A172 (cell line): ENCODE measurements at regions not wholly inside any gene's neighbourhood (a gene's known extent, or its start where the extent isn't known, plus 50 kb on each side); places are given as distances from the start of the nearest gene placed in this dataset.

Experiments
- DNase-seq: peaks from one replicate; pipeline ENCODE4 v3.0.0-alpha.2; 2015; ENCODE audit warnings: low spot score

DNA sequence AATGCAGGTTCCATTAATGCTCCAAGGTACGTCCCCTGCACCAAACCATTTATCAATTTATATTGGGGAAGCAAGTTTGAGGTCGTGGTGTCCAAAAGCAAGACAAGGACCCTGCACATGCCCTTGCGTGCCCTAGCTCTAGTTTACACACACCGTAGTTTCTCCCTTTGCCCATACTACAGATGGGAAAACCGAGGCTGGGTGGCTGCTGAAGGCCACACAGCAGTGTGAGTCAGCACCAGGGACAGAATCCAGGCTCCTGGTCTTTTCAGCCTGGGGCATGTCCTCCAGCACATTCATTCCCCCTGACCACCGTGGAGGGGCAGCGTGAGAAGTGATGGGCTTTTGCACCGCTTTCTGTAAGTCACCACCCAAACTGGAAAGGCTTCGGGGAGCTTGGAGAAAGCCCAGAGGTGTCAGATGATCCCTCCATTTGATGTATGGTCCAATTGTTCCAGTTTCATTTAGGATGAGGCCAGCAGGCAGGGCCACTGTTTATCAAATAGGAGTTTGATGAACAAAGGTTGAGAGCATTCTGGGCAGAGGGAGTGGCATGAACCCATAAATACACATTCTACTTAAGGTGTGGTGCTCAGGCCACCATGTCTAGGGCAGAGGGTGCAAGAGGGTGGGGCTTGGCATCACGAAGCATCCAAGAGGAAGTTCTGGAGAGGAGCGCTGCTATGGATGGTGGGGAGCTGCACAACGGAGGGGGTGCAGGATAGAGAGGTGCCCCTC lies 274.1 kb downstream of the HAUS1 start:
- DNase-seq = no peak

DNA sequence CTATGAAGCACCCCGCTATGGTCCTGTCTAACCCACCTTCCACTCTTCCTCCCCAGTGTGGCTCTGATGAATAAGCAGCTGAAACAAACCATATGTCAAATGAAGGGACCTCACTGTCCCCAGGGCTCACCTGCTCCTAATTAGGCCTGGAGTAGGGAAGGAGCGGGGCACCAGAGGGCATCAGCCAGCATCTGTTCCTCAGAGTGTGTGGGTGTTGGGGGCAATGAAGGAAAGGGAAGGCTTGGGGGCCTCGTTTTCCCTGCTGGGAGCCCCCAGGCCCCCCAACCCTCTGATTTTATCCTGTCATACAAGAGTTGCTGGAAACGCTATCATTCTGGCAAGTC lies 274.7 kb downstream of the HAUS1 start:
- no peak for DNase-seq

DNA sequence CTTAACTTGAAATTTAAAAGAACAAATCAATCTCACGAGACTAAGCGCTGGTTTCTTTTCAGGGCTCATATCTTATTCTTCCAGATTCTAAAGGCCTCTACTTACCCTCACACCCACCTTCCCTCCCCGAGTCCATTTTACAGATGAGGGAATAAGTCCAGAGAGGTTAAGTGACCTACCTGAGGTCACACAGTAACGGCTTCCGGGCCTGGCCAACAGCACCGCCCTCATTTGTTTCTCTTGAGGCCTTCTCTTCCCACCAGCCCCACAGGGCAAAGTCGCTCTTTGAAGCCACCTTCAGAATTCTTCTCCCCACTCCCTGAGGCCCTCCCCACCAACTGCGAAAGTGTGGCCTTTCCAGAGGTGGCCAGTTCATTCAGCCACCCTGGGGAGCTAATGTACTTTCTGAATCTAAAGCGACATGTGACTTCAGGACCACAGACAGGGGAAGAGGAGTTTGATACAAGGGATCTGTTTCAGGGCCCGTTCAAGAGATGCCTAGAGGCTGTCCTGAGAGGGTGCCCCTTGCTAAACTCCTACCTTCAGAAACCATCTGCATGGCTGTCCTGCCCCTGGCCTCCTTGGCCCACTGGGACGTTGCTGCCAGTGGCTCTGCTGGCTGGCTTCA lies 275.3 kb downstream of the HAUS1 start:
- no peak for DNase-seq

DNA sequence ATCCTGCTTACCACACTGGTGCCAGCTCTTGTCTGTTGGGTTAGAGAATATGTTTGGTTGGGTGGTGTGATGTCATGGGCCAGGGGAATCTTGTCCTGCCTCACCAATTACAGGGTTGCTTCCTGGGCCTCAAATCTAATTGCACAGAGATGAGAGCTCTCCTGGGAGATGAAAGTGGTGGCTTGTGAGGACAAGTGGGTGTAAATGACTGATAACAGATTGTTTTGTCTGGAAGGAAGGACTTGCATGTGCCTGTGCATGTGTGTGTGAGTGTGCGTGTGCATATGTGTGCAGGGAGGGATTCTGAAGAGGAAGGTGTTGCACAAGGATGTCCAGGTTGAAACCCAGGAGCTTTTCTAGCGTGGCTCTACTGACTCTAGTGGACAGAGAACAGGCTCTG lies 271.9 kb downstream of the LOXHD1 start:
- DNase-seq = no peak

DNA sequence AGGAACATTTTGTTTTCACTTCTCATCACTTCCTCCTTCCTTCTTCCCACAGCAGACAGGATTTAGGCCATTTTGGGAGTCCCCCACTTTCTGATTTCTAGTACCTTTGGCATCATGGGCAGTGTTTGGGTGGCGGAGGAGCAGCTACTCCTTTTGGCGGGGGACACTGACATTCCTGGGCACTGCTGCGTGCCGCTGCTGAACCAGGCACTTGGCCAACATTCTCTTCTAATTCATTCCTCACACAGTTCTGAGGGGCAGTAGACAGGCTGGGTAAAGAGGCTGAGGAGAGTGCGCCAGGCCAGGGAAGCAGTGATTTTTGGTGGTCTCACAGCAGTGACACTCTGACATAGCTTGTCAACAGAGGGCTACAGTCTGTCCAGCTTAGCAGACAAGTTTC lies 270.2 kb downstream of the LOXHD1 start:
- DNase-seq = no peak

DNA sequence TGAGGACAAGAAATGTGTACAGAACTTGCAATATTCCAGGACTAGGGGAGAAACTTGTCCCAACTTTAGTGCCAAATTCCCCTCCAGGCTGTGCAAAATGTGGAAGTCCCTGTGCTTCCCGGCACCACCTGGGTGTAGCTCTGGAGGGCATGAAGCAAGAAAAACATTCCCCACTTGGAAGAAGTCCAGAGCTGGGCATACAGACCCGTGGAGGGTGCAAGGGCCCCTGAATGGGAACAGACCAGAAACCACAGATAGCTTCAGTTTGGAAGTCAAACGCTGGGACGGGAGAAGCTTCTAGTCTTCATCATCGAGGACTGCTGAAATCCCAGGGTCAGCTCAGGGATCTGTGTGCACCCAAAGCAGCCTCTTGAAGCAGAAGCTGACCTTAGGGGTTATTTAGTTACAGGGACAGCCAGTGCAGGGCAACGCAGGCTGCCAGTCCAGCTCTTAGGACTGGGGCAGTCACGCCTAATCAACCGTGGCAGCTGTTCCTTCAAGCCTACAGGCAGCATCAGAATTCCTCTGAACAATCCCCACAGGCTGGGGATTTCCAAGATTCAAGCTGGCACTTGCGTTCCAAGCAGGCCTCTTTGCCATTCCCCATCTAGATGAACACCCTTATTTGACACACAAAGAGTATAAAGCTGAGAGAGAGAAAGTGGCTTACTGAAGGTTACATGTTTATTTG lies 269.4 kb downstream of the LOXHD1 start:
- DNase-seq = peak; percentile 6

DNA sequence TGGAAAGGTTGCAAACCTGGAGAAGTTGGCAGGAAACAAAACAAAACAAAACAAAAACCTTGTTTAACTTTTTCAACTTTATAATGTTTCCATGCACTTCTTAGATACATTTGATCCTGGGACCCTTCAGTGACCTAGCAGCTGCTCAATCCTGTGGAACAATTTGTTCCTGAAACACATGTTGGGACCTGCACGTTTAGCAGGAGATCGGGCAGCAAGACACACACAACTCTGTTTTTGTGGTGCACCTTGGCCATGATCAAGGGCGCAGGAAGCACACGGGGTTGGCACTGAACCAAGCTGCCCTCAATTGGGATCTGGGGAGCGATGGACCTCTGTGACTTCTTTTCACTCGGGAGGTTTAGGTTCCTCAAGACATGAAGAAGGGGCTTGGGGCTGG lies 268.7 kb downstream of the LOXHD1 start:
- DNase-seq = no peak

DNA sequence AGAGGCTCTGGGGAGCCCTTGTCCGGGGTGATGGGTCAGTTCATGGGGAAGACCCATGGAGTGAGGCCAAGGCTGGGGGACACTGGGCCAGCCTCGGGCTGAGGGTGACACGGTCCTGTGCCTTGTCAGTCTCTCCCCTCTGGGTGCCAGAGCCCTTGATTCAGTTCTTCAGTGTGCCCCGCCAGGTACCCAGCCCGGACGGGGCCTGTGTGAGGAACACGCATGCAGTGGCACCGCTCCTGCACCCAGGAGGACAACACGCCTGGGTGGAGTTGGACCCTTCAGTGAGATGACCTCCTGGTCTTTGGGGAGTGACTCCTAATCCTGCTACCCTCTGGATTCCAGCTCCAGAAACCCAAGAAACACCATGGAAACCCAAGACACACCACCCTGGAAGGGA lies 264.4 kb downstream of the LOXHD1 start:
- no peak for DNase-seq

DNA sequence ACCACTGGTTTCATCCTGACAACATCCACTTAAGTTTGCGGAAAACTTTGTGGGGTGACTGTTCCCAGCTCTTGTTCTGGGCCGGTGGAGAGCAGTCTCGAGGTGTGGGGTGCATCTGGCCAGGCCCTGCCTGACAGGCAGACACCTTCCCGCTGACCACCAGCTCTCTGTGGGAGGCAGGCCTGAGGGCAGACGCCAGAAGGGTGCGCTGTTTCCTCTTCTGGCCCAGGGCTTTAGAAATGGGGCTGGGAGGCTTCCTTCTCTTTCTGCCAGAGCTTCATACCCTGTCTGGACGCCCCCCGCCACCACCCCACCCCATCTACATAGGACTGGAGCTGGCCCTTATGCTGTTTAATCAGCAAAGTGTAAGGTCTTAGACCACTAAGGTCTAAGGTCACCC lies 263.8 kb downstream of the LOXHD1 start:
- no peak for DNase-seq

DNA sequence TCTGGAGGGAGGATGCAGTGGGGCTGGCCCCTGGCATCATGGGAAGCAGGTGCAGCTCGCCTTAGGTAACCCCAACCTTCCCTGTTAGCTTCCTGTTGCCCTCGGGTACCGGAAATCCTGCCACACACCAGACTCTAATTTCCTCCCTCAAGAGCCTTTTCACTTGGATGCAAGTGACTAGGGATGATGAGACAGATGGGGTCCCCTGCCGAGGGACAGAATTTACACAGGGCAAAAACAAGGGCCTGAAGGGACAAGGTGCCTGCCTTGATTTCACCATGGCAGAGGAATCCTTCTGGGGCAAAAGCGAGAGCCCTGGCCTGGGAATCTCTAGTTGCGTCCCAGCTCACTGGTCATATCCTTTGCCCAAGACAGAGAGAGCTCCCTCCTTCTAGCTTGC lies 263.1 kb downstream of the LOXHD1 start:
- DNase-seq = no peak

DNA sequence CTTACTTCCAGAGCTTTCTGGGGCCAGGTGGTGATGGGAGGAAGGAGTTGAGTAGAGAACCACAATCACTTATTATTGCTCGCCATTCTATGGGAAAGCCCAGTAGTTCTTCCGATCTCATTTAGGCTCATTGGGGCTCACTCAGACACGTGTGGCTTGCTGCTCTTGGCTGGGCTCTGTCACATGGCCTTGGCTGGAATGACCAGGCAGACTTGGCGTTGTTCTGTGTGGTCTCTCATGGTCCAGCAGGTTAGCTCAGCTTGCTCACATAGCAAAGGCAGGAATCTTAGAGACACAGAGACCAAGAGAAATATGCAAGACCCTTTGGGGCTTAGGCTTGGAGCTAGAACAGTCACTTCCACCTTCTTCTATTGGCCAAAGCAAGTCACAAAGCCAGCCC lies 261.2 kb downstream of the LOXHD1 start:
- no peak for DNase-seq

DNA sequence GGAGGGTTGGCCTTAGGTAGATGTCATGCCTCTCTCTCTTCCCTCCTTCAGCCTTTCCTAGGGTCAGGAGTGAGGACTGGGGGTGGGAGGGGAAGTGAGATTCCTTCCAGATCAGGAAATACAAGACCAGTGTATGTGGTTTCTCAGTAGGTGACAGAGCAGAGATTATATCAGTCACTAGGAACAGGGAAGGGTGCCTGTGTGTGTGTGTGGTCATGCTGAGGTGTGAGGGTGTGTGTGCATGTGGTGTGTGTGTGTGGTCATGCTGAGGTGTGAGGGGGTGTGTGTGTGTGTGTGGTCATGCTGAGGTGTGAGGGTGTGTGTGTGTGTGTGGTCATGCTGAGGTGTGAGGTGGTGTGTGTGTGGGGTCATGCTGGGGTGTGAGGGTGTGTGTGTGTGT lies 259.8 kb downstream of the LOXHD1 start:
- no peak for DNase-seq

DNA sequence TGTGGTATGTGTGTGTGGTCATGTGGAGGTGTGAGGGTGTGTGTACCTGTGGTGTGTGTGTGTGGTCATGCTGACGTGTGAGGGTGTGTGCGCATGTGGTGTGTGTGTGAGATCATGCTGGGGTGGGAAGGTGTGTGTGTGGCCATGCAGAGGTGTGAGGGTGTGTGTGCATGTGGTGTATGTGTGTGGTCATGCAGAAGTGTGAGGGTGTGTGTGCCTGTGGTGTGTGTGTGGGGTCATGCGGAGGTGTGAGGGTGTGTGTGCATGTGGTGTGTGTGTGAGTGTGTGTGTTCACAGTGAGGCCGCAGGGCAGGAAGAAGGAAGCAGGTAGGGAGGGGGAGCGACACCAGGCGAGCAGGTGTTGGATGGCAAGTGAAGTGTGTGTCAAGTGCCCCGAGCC lies 259.0 kb downstream of the LOXHD1 start:
- no peak for DNase-seq

DNA sequence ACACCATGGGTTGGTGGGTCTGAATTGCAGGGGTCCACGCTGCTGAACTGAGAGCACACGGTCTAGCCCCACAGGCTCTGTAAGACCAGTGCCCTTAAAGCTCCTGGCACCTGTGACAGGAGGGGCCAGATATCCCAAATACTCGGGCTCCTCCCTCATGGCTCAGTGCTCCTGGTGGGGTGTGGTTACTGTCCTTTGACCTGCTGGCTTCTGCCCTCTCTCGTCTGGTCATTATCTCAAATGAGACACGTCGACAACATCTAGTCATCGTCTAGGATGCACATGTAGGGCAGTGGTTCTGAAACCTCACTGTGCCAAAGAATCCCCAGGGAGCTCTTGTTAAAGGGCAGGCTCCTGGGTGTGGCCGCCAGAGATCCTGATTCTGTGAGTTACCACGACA lies 258.4 kb downstream of the LOXHD1 start:
- no peak for DNase-seq

DNA sequence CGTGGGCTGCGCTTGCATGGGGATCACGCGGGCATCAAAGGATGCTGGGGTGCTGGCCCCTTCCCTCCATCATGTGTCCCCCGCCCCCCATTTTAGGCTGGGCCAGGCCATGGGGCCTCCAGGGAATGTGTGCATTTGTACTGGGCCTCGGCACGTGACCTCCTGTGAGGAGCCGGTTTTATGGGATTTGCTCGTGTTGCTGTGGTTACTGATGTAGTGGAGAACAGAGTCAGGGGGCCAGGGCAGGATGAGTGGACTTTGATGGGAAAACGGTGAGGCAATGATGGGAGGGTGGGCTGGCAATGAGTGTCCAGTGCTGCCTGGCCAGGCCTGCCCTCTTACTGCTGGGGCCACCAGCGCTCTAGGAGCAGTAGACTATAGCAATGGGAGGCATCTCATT lies 257.7 kb downstream of the LOXHD1 start:
- DNase-seq = no peak

DNA sequence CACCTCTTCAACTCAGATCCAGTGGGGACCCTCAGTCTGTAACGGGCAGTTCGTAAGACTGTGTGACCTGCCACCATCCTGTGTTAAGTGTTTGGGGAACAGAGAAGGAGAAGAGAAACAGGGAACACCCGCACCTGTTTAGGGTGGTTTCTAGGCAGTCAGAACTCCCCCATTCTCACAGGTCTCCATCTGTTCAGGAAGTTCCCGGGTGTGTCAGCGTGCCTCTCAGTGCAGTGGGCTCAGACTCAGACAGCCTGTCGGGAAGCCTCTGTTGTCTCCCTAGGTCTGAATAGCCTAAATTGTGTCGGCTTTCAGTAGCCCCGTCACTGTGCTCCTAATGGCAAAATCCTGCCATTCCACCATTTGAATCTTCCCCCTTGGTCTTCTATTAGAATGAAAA lies 256.6 kb downstream of the LOXHD1 start:
- no peak for DNase-seq

DNA sequence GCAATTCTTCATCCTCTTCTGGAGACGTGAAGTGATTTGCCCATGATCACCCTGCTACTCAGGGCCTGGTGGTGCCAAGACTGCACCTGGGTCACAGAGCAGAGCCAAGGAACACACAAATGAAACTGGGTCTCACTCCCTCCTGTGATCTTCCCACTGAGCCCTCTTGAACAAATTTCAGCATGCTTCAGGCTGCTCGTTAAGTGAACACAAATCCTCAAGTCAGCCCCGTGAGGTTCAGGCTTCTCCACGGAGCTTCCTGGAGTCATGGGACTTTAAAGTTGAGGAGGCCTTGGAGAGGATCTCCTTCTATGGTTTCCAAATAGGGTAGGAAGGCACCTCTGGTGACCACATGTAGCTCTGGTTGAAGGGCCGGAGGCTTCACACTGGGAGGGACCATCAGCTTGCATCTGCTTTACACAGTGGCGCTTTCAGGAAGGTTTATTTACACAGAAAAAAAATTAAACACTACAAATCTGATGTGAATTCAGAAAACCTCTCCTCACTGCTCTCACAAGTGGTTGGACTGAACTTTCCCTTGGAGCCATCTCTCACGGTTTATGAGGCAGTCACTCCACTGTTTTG lies 255.4 kb downstream of the LOXHD1 start:
- DNase-seq = no peak

DNA sequence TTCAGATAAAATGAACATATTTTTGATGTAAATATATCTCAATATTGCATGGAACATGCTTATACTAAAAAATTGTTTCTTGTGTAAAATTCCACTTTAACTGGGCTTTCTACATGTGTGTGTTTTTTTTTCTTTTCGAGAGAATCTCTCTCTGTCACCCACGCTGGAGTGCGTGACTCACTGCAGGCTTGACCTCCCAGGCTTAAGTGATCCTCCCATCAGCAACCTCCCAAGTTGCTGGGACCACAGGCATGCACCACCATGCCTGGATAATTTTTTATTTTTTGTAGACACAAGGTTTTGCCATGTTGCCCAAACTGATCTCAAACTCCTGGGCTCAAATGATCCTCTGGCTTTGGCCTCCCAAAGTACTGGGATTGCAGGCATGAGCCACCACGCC lies 254.6 kb downstream of the LOXHD1 start:
- DNase-seq = no peak

DNA sequence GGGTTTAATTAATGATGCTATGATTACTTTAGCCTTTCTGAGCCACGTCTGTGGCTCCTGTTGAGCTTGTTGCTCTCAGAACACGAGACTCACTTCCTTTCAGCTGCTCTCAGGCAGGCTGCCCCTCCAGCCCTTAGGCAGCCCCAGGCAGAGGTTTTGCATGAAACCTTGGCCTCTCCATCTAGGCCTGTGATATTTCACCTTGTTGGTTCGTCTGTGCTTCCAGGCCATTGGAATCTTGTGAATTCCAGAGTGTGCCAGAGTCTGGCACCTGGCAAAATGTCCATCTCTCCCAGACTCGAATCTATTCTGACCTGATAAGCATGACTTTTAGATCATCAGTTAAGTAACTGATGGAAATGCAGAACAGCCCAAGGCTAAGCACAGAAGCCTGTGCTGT lies 254.1 kb downstream of the LOXHD1 start:
- no peak for DNase-seq

DNA sequence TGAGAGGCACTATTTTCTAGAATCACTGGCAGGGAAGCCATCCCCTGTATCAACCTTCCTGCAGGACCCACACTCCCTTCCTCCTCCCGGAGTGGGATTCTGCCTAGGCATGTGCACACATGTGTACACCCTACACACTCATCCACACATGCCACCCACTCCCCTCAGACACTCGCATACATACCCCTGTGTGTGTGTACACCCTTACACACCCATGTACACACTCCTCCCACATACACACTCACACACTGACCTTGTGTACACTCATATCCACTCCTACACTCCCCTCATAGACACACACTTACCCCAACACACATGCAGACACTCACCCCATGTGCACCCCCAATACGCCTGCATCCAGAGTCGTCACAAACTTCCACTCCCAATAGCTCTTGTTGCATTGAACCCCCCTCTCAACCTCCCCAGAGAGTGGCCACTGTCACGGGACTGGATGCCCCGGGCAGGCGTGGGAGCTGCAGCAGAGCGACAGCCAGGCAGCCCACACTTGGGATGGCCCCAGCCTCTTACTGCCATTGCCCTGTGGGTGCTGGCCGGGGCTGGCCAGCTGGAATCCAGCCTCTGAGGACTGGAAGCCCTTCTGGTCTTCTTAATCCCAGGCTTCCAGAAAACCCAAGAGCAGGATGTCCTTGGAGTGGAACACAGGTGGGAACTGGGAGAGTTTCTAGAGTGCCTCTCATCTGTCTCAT lies 251.0 kb downstream of the LOXHD1 start:
- no peak for DNase-seq

DNA sequence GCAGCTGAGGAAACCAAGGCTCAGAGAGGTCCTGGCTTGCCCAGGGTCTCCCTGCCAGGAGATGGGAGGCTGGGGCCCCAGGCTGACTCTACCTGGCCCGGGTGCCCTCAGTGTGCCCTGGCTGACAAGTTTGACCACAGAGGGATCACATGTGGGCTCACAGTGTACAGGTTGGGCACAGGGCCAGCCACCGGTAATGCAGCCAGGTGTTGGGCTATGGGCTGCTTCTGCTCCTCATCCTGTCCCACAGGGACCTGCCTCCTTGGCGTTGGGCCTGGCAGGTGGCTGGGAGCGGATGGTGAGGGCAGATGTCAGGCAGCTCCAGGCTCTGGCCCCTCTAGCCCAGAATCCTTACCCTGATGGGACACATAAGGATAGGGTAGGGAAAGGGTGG lies 250.5 kb downstream of the LOXHD1 start:
- no peak for DNase-seq

DNA sequence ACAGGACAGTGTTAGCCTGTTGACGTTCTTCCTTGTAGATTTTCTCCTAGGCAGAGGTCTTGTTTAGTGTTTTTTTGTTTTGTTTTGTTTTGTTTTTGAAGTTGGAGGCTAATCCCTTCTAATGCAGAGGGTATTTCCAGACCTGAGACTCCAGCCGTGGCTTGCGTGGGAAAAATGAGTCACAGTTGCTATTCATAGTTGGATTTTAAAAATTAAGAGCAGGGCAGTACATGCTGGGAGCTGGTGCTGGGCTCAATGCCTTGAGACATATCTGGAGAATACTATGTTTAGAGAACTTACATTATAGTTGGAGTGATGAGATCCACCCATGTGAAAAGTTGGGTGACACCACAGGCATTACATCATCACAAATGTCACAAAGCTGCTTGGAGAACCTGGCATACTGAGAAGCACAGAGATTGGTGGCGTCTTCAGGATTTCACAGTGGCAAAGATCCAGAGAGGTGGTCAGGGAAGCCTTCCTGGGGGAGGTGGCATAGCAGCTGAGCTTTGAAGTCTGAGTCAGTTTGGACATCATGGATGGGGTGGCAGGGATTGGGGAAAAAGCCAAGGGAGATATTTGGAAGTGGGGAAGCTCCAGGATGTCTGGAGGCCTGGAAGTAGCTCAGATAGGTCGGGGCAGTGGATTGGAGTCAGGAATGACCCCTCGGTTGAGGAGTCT lies 249.4 kb downstream of the LOXHD1 start:
- DNase-seq = no peak
